Naive thymus-derived CD8-positive, alpha-beta T cell (primary cell): ENCODE measurements at regions not wholly inside any gene's neighbourhood (a gene's known extent, or its start where the extent isn't known, plus 50 kb on each side); places are given as distances from the start of the nearest gene placed in this dataset.

Experiments
- ATAC-seq, 2 donors: fragments of 150-1000 bp; cut with Tn5 transposase in 1 of 2; sonication (Bioruptor Pico), chemical (Tn5 transposase) in 1 of 2; 1 replicate in 1 of 2; 2 replicates in 1 of 2; pipeline ENCODE4 v1.10.0; 2021; ENCODE audit warnings: mild to moderate bottlenecking in 2 of 2, moderate library complexity in 2 of 2
- POLR2A ChIA-PET: fragments of 350-600 bp; sonication (Branson Sonifier 250); formaldehyde crosslinking; loops from one replicate; lab custom pipeline; 2021; ENCODE audit warnings: antibody characterized with exemption; lab: Charles Lee
- DNase-seq, 10 donors: peaks; one replicate each; pipeline versions ENCODE4 v3.0.0 to v3.0.0-alpha.2; 2020 to 2022
- H3K27ac Mint-ChIP-seq, 10 donors: one replicate each; pipeline ENCODE4 v1.8.0; 2020 to 2022; ENCODE audit warnings: mild to moderate bottlenecking in 10 of 10, mixed read lengths in 10 of 10, moderate library complexity in 4 of 10, inconsistent platforms in 1 of 10
- H3K27me3 Mint-ChIP-seq, 5 donors: one replicate each; pipeline ENCODE4 v1.8.0; 2021 to 2022; ENCODE audit warnings: mixed read lengths in 5 of 5
- H3K36me3 Mint-ChIP-seq, 3 donors: one replicate each; pipeline ENCODE4 v1.8.0; 2020 to 2022; ENCODE audit warnings: mixed read lengths in 3 of 3, mild to moderate bottlenecking in 2 of 3, inconsistent platforms in 1 of 3
- H3K4me1 Mint-ChIP-seq, 4 donors: one replicate each; pipeline ENCODE4 v1.8.0; 2021 to 2022; ENCODE audit warnings: mixed read lengths in 4 of 4
- H3K4me3 Mint-ChIP-seq, 10 donors: one replicate each; pipeline ENCODE4 v1.8.0; 2020 to 2022; ENCODE audit warnings: mild to moderate bottlenecking in 10 of 10, mixed read lengths in 10 of 10, moderate library complexity in 6 of 10, inconsistent platforms in 1 of 10
- H3K9me3 Mint-ChIP-seq, 9 donors: one replicate each; pipeline ENCODE4 v1.8.0; 2020 to 2022; ENCODE audit warnings: mixed read lengths in 9 of 9, mild to moderate bottlenecking in 3 of 9, inconsistent platforms in 1 of 9, moderate library complexity in 1 of 9

- no peaks in the 10 kb centered on the region for H3K4me1 Mint-ChIP-seq
- H3K36me3 Mint-ChIP-seq = no peaks in the 10 kb centered on the region
- H3K9me3 Mint-ChIP-seq = no peaks in the 10 kb centered on the region
- H3K4me3 Mint-ChIP-seq = no peak overlapping the region
- POLR2A ChIA-PET = no interaction called here
- DNase-seq (no peak), ATAC-seq (no peak)
- H3K27ac Mint-ChIP-seq = no peak overlapping the region
- H3K27me3 Mint-ChIP-seq = peaks cover 0 to 3% (median 0%) of the 10 kb centered on the region in 5 donors
Measured at GRCh38 chr9:88026118-88026479, 51.8 kb upstream of the CDK20 start.

GRCh38 chr9:88025411-88026117 is 51.2 kb upstream of the CDK20 start:
- Mint-ChIP-seq H3K4me1 (no peaks in the 10 kb centered on the region), H3K27me3 (peaks cover 0 to 3% (median 3%) of the 10 kb centered on the region in 5 donors), H3K9me3 (peaks cover 0 to 1% (median 0%) of the 10 kb centered on the region in 9 donors), H3K36me3 (no peaks in the 10 kb centered on the region), H3K27ac (no peak overlapping the region), H3K4me3 (no peak overlapping the region)
- DNase-seq (no peak), ATAC-seq (no peak)
- POLR2A ChIA-PET = no interaction called here

- Mint-ChIP-seq H3K27me3 (peaks cover 0 to 3% (median 0%) of the 10 kb centered on the region in 5 donors), H3K9me3 (peaks cover 0 to 1% (median 0%) of the 10 kb centered on the region in 9 donors), H3K4me3 (no peak overlapping the region), H3K4me1 (no peaks in the 10 kb centered on the region), H3K27ac (no peak overlapping the region), H3K36me3 (no peaks in the 10 kb centered on the region)
- ATAC-seq (no peak), DNase-seq (no peak)
- POLR2A ChIA-PET = no interaction called here
Measured at GRCh38 chr9:88024896-88025295, 50.6 kb upstream of the CDK20 start.
